ENCODE measurements at regions not wholly inside any gene's neighbourhood (a gene's known extent, or its start where the extent isn't known, plus 50 kb on each side); places are given as distances from the start of the nearest gene placed in this dataset.

DNA sequence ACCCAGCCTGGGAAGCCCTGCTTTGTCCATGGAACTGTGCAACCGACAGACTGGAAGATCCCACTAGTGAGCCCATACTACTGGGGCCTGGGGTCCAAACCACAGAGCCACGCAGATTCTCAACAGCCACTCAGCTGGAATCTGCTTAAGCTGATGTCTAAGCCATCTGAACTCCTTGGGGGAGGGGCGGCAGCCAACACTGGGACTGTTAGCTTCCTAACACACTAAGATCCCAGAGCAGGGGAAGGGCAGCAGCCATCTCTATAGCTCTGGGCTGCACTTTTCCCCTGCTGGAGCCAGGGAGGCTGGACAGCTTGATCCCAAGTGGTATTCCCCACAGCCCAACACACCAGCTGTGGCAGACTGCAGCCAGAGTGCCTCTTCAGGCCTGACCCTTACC is 118.3 kb downstream of the RPRM start:
- Histone ChIP-seq H3K79me2 (ENCODE audit: insufficient read depth, low read length) (no peaks in the 10 kb centered on the region), H3K27me3 (ENCODE audit: insufficient read depth, low read length) (no peaks in the 10 kb centered on the region), H3K9me2 (ENCODE audit: insufficient read depth) (no peaks in the 10 kb centered on the region), H3K9ac (ENCODE audit: low read length) (no peak overlapping the region), H3K9me3 (ENCODE audit: control insufficient read depth in 1 of 2, insufficient read depth in 1 of 2, low read depth in 1 of 2, low read length in 2 of 2) (no peaks in the 10 kb centered on the region), H4K20me1 (ENCODE audit: insufficient read depth) (no peaks in the 10 kb centered on the region), H3K27ac (ENCODE audit: low read depth, low read length) (no peak overlapping the region), H3K4me2 (ENCODE audit: low read length) (no peak overlapping the region), H2AFZ (ENCODE audit: low read depth, low read length, poor library complexity, severe bottlenecking) (no peak overlapping the region), H3K4me1 (ENCODE audit: control insufficient read depth in 1 of 2, insufficient read depth in 2 of 2, low read length in 2 of 2) (no peaks in the 10 kb centered on the region), H3K36me3 (ENCODE audit: control insufficient read depth in 1 of 2, insufficient read depth in 2 of 2, low read length in 2 of 2) (no peaks in the 10 kb centered on the region), H3K4me3 (replicated peaks in 1 of 2; ENCODE audit: low read depth in 1 of 2, low read length in 2 of 2) (no peak overlapping the region)
- TF ChIP-seq JUND (IDR thresholded peaks at IDR 0.05) (no peak), REST (IDR thresholded peaks at IDR 0.05; ENCODE audit: low read depth) (no peak), EGR1 (IDR thresholded peaks at IDR 0.05; ENCODE audit: low read depth) (no peak), ZFX (IDR thresholded peaks at IDR 0.05) (no peak), POLR2A (IDR thresholded peaks at IDR 0.05; ENCODE audit: borderline replicate concordance, extremely low read depth, insufficient read depth, insufficient read length) (no peak), POLR2AphosphoS5 (IDR thresholded peaks at IDR 0.05; ENCODE audit: low read depth, low read length) (no peak), EZH2 (IDR thresholded peaks at IDR 0.05) (no peak), ZBTB33 (IDR thresholded peaks at IDR 0.05; ENCODE audit: extremely low read depth, insufficient replicate concordance, low read length) (no peak), YY1 (IDR thresholded peaks at IDR 0.05; ENCODE audit: extremely low read depth, insufficient replicate concordance, low read depth, low read length) (no peak), SP1 (IDR thresholded peaks at IDR 0.05; ENCODE audit: low read depth) (no peak), SRF (IDR thresholded peaks at IDR 0.05; ENCODE audit: low read depth) (no peak), CEBPB (IDR thresholded peaks at IDR 0.05; ENCODE audit: low read depth) (no peak), TCF7L2 (IDR thresholded peaks at IDR 0.05; ENCODE audit: borderline replicate concordance, extremely low read depth, insufficient read depth, insufficient read length) (no peak)
- DNase-seq (ENCODE audit: low read depth, low spot score) (no peak), ATAC-seq (no peak)
- BruUV-seq (replicated peaks): no TSS peak
- RAD21 ChIA-PET (ENCODE audit: low non-redundant PET in 1 of 2, low total read pairs in 2 of 2, uncharacterized antibody in 2 of 2, unreplicated experiment in 2 of 2): no interaction called here
- POLR2A ChIA-PET: no interaction called here
- intact Hi-C loops (cut with micrococcal nuclease): no loop called here
- CTCF ChIA-PET: no interaction called here

Data from HCT116 (cell line).